ENCODE measurements at regions not wholly inside any gene's neighbourhood (a gene's known extent, or its start where the extent isn't known, plus 50 kb on each side); places are given as distances from the start of the nearest gene placed in this dataset.
A peak's percentile ranks its signal among the peaks of the same experiment; 100 is the strongest.

- no peak for DNase-seq
Measured at GRCh38 chr3:34258271-34258998, 460.0 kb downstream of the PDCD6IP start.

GRCh38 chr3:34260271-34261000 is 462.0 kb downstream of the PDCD6IP start:
- peak; percentile 64 for DNase-seq

- DNase-seq, result no peak
Measured at GRCh38 chr3:34261001-34261385, 462.6 kb downstream of the PDCD6IP start.

- DNase-seq, result peak; percentile 40
Measured at GRCh38 chr3:34263101-34263621, 464.7 kb downstream of the PDCD6IP start.

GRCh38 chr3:34264337-34265041 is 466.1 kb downstream of the PDCD6IP start:
- DNase-seq, result no peak

- no peak for DNase-seq
Measured at GRCh38 chr3:34267088-34267487, 468.7 kb downstream of the PDCD6IP start.

- no peak for DNase-seq
Measured at GRCh38 chr3:34268032-34268709, 469.7 kb downstream of the PDCD6IP start.

- DNase-seq, result no peak
Measured at GRCh38 chr3:34275811-34276210, 477.4 kb downstream of the PDCD6IP start.

- DNase-seq, result no peak
Measured at GRCh38 chr3:34276342-34276741, 477.9 kb downstream of the PDCD6IP start.

- no peak for DNase-seq
Measured at GRCh38 chr3:34277110-34277509, 478.7 kb downstream of the PDCD6IP start.

GRCh38 chr3:34279901-34280300 is 481.5 kb downstream of the PDCD6IP start:
- DNase-seq, result no peak

- DNase-seq, result no peak
Measured at GRCh38 chr3:34283751-34284150, 485.3 kb downstream of the PDCD6IP start.

GRCh38 chr3:34284959-34285826 is 486.8 kb downstream of the PDCD6IP start:
- DNase-seq, result no peak

- DNase-seq, result no peak
Measured at GRCh38 chr3:34285827-34286188, 487.4 kb downstream of the PDCD6IP start.

- DNase-seq, result no peak
Measured at GRCh38 chr3:34292605-34293300, 494.3 kb downstream of the PDCD6IP start.

GRCh38 chr3:34294240-34294639 is 495.8 kb downstream of the PDCD6IP start:
- DNase-seq, result no peak

GRCh38 chr3:34296796-34297195 is 498.4 kb downstream of the PDCD6IP start:
- no peak for DNase-seq

- no peak for DNase-seq
Measured at GRCh38 chr3:34298653-34299052, 500.2 kb downstream of the PDCD6IP start.

- DNase-seq, result no peak
Measured at GRCh38 chr3:34300621-34301020, 502.2 kb downstream of the PDCD6IP start.

GRCh38 chr3:34301313-34301712 is 502.9 kb downstream of the PDCD6IP start:
- DNase-seq, result no peak

GRCh38 chr3:34305266-34305665 is 506.8 kb downstream of the PDCD6IP start:
- no peak for DNase-seq

Data from hindlimb muscle (tissue), 1 donor.